Kidney epithelial cell (primary cell): ENCODE measurements at regions not wholly inside any gene's neighbourhood (a gene's known extent, or its start where the extent isn't known, plus 50 kb on each side); places are given as distances from the start of the nearest gene placed in this dataset.

Source experiments
- DNase-seq: peaks from one replicate; pipeline ENCODE4 v3.0.0-alpha.2; 2010; ENCODE audit warnings: low read depth
- H3K27me3 ChIP-seq: 2 replicates; pipeline ENCODE4 v1.6.0; 2011; ENCODE audit warnings: low read length; ENCODE audit not compliant: control insufficient read depth, insufficient read depth
- H3K36me3 ChIP-seq: 2 replicates; pipeline ENCODE4 v1.5.1; 2011; ENCODE audit warnings: low read length; ENCODE audit not compliant: control insufficient read depth, insufficient read depth
- H3K4me3 ChIP-seq: 2 replicates; pipeline ENCODE4 v1.5.1; 2011; ENCODE audit warnings: low read depth, mild to moderate bottlenecking, control low read depth, low read length
- CTCF ChIP-seq: IDR thresholded peaks from 2 replicates; pipeline ENCODE4 v1.5.1; 2011; ENCODE audit warnings: mild to moderate bottlenecking, moderate library complexity, low read length, control low read depth, inconsistent platforms; ENCODE audit not compliant: insufficient read depth, poor library complexity, severe bottlenecking

DNA sequence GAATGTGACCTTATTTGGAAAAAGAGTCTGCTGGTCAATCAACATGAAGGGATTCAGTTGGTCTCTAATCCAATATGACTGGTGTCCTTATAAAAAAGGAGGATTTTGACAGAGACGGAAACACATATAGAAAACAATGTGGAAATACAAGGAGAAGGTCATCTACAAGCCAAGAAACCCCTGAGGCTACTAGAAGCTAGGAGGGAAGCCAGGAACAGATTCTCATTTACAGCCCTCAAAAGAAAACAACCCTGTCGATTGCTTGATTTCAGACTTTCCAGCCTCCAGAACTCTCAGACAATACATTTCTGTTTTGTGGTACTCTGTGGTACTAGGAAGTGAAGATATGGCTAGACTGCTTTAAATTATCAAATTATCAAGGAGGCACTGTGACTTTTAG is 162.9 kb upstream of the IGF1R start:
- Histone ChIP-seq H3K36me3 (no peaks in the 10 kb centered on the region), H3K27me3 (no peaks in the 10 kb centered on the region), H3K4me3 (no peak overlapping the region)
- TF ChIP-seq CTCF = no peak
- no peak for DNase-seq

DNA sequence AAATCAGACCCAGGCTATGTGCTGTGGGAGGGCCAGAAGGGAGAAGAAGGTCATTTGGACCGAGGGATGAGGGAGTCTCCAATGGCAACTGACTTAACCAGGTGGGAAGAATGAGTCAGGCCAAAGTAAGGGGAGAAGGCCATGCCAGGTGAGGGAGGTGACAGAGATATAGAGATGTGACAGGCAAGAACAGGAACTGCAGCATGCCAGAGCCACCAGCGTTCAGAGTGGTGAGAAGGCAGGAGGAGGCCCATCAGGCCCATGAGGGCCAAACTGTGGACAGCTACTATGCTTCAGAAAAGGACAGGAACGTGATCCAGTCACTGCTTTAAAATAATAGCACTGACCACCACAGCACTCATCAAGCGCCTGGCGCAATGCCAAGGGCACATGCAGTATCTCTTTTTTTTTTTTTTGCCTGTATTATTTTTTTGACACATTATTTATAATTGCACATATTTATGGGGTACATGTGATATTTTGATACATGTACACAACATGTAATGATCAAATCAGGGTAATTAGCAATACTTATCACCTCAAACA is 154.3 kb upstream of the IGF1R start:
- H3K27me3 ChIP-seq = no peaks in the 10 kb centered on the region
- DNase-seq = no peak
- no peaks in the 10 kb centered on the region for H3K36me3 ChIP-seq
- no peak for TF ChIP-seq CTCF
- no peak overlapping the region for H3K4me3 ChIP-seq

- H3K4me3 ChIP-seq = no peak overlapping the region
- TF ChIP-seq CTCF = no peak
- DNase-seq = no peak
- peaks cover 11% of the 10 kb centered on the region for H3K27me3 ChIP-seq
- no peaks in the 10 kb centered on the region for H3K36me3 ChIP-seq
These were observed 147.1 kb upstream of the IGF1R start for GRCh38 chr15:98501192-98501591.

- Histone ChIP-seq H3K4me3 (no peak overlapping the region), H3K36me3 (no peaks in the 10 kb centered on the region), H3K27me3 (peaks cover 13% of the 10 kb centered on the region)
- DNase-seq = no peak
- TF ChIP-seq CTCF = no peak
These were observed 146.7 kb upstream of the IGF1R start for GRCh38 chr15:98501632-98502031.

GRCh38 chr15:98503970-98504369 is 144.4 kb upstream of the IGF1R start:
- Histone ChIP-seq H3K36me3 (no peaks in the 10 kb centered on the region), H3K4me3 (no peak overlapping the region), H3K27me3 (peaks cover 17% of the 10 kb centered on the region)
- DNase-seq = no peak
- no peak for TF ChIP-seq CTCF

DNA sequence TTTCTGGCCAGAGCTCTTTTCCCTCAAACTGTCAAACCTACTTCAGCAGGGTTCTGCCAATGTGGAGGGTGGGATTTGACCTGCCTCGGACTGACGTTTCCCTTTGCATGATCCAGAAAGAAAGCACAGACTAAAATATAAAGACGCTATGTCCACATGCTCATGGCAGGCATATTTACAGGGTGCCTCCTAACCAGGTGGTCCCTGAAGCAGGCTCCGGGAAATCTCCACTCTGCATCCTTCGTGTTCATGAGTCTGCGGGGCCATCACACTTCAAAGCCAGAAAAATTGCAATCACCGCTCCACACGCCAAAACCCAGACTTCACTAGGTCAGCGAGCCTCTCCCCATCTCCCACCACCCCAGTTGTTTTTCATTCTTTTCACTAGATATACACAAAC is 143.3 kb upstream of the IGF1R start:
- Histone ChIP-seq H3K36me3 (no peaks in the 10 kb centered on the region), H3K4me3 (no peak overlapping the region), H3K27me3 (peaks cover 17% of the 10 kb centered on the region)
- TF ChIP-seq CTCF = no peak
- no peak for DNase-seq
